Fibroblast of lung (primary cell): ENCODE measurements at regions not wholly inside any gene's neighbourhood (a gene's known extent, or its start where the extent isn't known, plus 50 kb on each side); places are given as distances from the start of the nearest gene placed in this dataset.

Source experiments
- DNase-seq, 2 donors: peaks; one replicate each; pipeline versions ENCODE4 v3.0.0 to v3.0.0-alpha.2; 2010; ENCODE audit warnings: low read depth in 2 of 2
- H2AFZ ChIP-seq: 2 replicates; pipeline ENCODE4 v1.5.1; 2012; ENCODE audit warnings: low read length, control low read depth, inconsistent platforms
- H3K27ac ChIP-seq: 2 replicates; pipeline ENCODE4 v1.5.1; 2011; ENCODE audit warnings: low read length, control low read depth; ENCODE audit not compliant: insufficient read depth
- H3K27me3 ChIP-seq: 2 replicates; pipeline ENCODE4 v1.5.1; 2011; ENCODE audit warnings: mild to moderate bottlenecking, low read length; ENCODE audit not compliant: control insufficient read depth, insufficient read depth
- H3K36me3 ChIP-seq: 2 replicates; pipeline ENCODE4 v1.5.1; 2011; ENCODE audit warnings: low read length; ENCODE audit not compliant: control insufficient read depth, insufficient read depth
- H3K4me1 ChIP-seq: 2 replicates; pipeline ENCODE4 v1.5.1; 2011; ENCODE audit warnings: low read length; ENCODE audit not compliant: control insufficient read depth, insufficient read depth; ENCODE audit errors: extremely low read depth
- H3K4me2 ChIP-seq: 2 replicates; pipeline ENCODE4 v1.5.1; 2011; ENCODE audit warnings: low read length, control low read depth; ENCODE audit not compliant: insufficient read depth; ENCODE audit errors: extremely low read depth
- H3K4me3 ChIP-seq, 4 experiments: fragments of 200-600 bp in 1 of 4; sonication (generic) in 1 of 4; replicated peaks in 1 of 4; 2 replicates each; pipeline ENCODE4 v1.5.1; 2011 to 2016; ENCODE audit warnings: low read length in 4 of 4, low read depth in 3 of 4, mild to moderate bottlenecking in 3 of 4, control low read depth in 2 of 4, inconsistent platforms in 1 of 4, mixed read lengths in 1 of 4; ENCODE audit not compliant: insufficient read depth in 1 of 4; ENCODE audit errors: control extremely low read depth in 1 of 4
- H3K79me2 ChIP-seq: 2 replicates; pipeline ENCODE4 v1.5.1; 2012; ENCODE audit warnings: mild to moderate bottlenecking, low read length, inconsistent platforms; ENCODE audit not compliant: control insufficient read depth, insufficient read depth
- H3K9ac ChIP-seq: 2 replicates; pipeline ENCODE4 v1.5.1; 2011; ENCODE audit warnings: mild to moderate bottlenecking, low read length, control low read depth; ENCODE audit not compliant: insufficient read depth
- H3K9me3 ChIP-seq: 2 replicates; pipeline ENCODE4 v1.5.1; 2012; ENCODE audit warnings: low read depth, low read length; ENCODE audit not compliant: control insufficient read depth, insufficient read depth
- H4K20me1 ChIP-seq: 2 replicates; pipeline ENCODE4 v1.5.1; 2011; ENCODE audit warnings: low read length; ENCODE audit not compliant: control insufficient read depth, insufficient read depth; ENCODE audit errors: extremely low read depth
- EZH2 ChIP-seq: IDR thresholded peaks from 2 replicates; pipeline ENCODE4 v1.5.1; 2012; ENCODE audit warnings: low read length, control low read depth, mild to moderate bottlenecking; ENCODE audit errors: missing control alignments
- TF ChIP-seq, protein P1 (sequence below), 2 donors: IDR thresholded peaks in 1 of 2; conservative IDR thresholded peaks in 1 of 2; 1 replicate in 1 of 2; 2 replicates in 1 of 2; pipeline ENCODE4 v1.5.1; 2011 to 2012; ENCODE audit warnings: low read length in 2 of 2, control low read depth in 1 of 2, inconsistent platforms in 1 of 2, low read depth in 1 of 2, mild to moderate bottlenecking in 1 of 2

DNA sequence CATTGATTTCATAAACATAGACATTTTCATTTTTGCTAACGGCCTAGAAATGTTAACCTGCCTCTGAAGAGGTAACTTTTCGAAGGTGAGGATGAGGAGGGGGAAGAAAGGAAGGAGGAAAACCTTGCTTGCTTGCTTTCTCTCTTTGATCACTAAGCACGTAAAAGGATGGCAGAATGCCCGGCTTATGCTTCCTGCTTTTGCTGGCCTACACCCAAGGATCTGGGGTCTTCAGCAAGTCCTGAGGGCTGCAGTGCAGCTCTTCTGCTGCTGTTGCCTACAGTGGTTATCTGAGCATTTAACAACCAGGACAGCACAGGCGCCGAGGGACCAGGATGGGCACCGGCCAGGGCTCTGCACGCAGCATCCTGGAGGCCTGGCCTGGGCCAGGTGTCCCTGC, 150.8 kb upstream of the TAB2 start:
- Histone ChIP-seq H3K4me1 (no peaks in the 10 kb centered on the region), H3K9ac (no peak overlapping the region), H3K36me3 (no peaks in the 10 kb centered on the region), H3K4me2 (no peak overlapping the region), H3K9me3 (no peaks in the 10 kb centered on the region), H3K79me2 (no peaks in the 10 kb centered on the region), H4K20me1 (no peaks in the 10 kb centered on the region), H3K4me3 (no peak overlapping the region), H3K27ac (no peak overlapping the region), H2AFZ (no peak overlapping the region), H3K27me3 (no peaks in the 10 kb centered on the region)
- no peak for TF ChIP-seq EZH2
- TF ChIP-seq, protein P1, sequence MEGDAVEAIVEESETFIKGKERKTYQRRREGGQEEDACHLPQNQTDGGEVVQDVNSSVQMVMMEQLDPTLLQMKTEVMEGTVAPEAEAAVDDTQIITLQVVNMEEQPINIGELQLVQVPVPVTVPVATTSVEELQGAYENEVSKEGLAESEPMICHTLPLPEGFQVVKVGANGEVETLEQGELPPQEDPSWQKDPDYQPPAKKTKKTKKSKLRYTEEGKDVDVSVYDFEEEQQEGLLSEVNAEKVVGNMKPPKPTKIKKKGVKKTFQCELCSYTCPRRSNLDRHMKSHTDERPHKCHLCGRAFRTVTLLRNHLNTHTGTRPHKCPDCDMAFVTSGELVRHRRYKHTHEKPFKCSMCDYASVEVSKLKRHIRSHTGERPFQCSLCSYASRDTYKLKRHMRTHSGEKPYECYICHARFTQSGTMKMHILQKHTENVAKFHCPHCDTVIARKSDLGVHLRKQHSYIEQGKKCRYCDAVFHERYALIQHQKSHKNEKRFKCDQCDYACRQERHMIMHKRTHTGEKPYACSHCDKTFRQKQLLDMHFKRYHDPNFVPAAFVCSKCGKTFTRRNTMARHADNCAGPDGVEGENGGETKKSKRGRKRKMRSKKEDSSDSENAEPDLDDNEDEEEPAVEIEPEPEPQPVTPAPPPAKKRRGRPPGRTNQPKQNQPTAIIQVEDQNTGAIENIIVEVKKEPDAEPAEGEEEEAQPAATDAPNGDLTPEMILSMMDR (conservative IDR thresholded peaks at IDR 0.05 in 1 of 2, IDR thresholded peaks at IDR 0.05 in 1 of 2; ENCODE audit: low read depth in 1 of 2, low read length in 2 of 2) = no peak
- DNase-seq = peak; percentile 14 to 37

DNA sequence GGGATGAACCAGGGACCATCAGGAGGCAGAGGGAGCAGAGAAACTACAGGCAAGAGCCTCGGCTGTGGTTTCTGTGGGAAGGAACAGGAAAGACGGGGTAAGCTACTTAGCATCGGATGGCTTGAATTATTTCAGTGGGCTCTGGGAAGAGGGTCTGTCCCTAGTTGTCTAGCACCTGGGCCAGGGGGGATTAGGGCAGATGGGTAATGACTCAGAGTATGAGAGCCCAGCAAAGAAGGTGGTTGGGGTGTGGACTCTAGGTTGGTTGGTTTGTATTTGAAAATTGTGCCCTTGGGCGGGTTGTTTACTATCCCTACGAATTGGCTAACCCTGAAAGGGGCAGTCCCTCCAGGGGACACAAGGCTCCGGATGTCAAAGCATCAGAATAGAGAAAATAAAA, 148.5 kb upstream of the TAB2 start:
- TF ChIP-seq, protein P1 (conservative IDR thresholded peaks at IDR 0.05 in 1 of 2, IDR thresholded peaks at IDR 0.05 in 1 of 2; ENCODE audit: low read depth in 1 of 2, low read length in 2 of 2) = no peak
- no peak for TF ChIP-seq EZH2
- no peak overlapping the region for H3K4me3 ChIP-seq
- H3K79me2 ChIP-seq = no peaks in the 10 kb centered on the region
- peaks cover 3% of the 10 kb centered on the region for H3K27me3 ChIP-seq
- no peak overlapping the region for H3K9ac ChIP-seq
- H3K27ac ChIP-seq = no peak overlapping the region
- no peaks in the 10 kb centered on the region for H4K20me1 ChIP-seq
- no peaks in the 10 kb centered on the region for H3K4me1 ChIP-seq
- no peak for DNase-seq
- no peak overlapping the region for H3K4me2 ChIP-seq
- H3K36me3 ChIP-seq = no peaks in the 10 kb centered on the region
- H2AFZ ChIP-seq = no peak overlapping the region
- no peaks in the 10 kb centered on the region for H3K9me3 ChIP-seq

DNA sequence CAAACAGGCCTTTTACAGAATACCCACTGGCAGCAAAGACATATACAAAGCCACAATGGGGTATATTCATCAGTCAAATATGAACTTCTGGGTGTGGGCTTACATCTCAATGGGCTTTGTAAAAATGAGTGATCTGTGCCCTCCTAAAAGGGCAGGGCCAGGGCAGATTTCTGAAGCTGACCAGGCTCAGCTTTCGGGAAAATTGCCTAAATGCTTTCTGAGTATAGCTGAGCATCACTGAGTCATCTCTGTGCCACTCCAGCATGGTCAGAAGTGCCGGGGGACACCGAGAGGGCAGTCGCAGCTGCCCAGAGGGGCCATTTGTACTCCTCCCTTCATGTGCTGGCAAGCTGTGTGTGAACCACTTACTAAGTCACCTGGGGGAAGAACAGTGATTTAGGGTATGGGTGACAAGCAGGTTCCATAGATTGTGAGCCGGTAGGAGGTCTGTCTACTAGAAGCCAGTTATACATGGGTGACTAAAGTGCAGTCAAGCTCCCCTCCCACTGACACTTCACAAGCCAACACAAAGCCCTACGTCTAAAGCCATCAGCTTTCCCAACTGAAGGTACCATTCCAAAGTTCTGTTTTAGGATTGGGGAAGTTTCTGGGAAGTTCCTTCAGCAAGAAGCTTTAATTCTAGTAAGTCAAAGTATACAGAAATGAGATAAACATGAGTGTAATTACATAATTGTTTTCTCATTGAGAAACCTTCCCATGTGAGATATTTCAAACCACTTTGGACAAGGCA, 147.6 kb upstream of the TAB2 start:
- H2AFZ ChIP-seq = no peak overlapping the region
- H4K20me1 ChIP-seq = no peaks in the 10 kb centered on the region
- H3K4me3 ChIP-seq = no peak overlapping the region
- H3K36me3 ChIP-seq = no peaks in the 10 kb centered on the region
- TF ChIP-seq EZH2 = no peak
- TF ChIP-seq, protein P1 (conservative IDR thresholded peaks at IDR 0.05 in 1 of 2, IDR thresholded peaks at IDR 0.05 in 1 of 2; ENCODE audit: low read depth in 1 of 2, low read length in 2 of 2) = no peak
- no peak overlapping the region for H3K9ac ChIP-seq
- no peaks in the 10 kb centered on the region for H3K79me2 ChIP-seq
- peaks cover 6% of the 10 kb centered on the region for H3K27me3 ChIP-seq
- peak; percentile 43 to 49 for DNase-seq
- H3K27ac ChIP-seq = no peak overlapping the region
- H3K9me3 ChIP-seq = no peaks in the 10 kb centered on the region
- H3K4me1 ChIP-seq = no peaks in the 10 kb centered on the region
- H3K4me2 ChIP-seq = no peak overlapping the region
